Colonic mucosa (tissue), 4 donors: ENCODE measurements at regions not wholly inside any gene's neighbourhood (a gene's known extent, or its start where the extent isn't known, plus 50 kb on each side); places are given as distances from the start of the nearest gene placed in this dataset.

Experiments
- DNase-seq: peaks from one replicate; pipeline ENCODE4 v3.0.0-alpha.2; 2020
- H3K27ac ChIP-seq: fragments of 200-600 bp; one replicate; pipeline ENCODE4 v1.8.0; 2021
- H3K27me3 ChIP-seq: fragments of 200-600 bp; one replicate; pipeline ENCODE4 v1.8.0; 2021
- H3K36me3 ChIP-seq: fragments of 200-600 bp; one replicate; pipeline ENCODE4 v1.8.0; 2021
- H3K4me1 ChIP-seq: fragments of 200-600 bp; one replicate; pipeline ENCODE4 v1.8.0; 2021; ENCODE audit warnings: mild to moderate bottlenecking
- H3K4me3 ChIP-seq: fragments of 200-600 bp; one replicate; pipeline ENCODE4 v1.8.0; 2021
- H3K9ac ChIP-seq, 2 donors: one replicate each; pipeline ENCODE4 v1.7.0; 2013; ENCODE audit warnings: control low read depth in 2 of 2, low read depth in 2 of 2, low read length in 2 of 2
- H3K9me3 ChIP-seq: fragments of 200-600 bp; one replicate; pipeline ENCODE4 v1.8.0; 2021
- intact Hi-C: fragments of 100-400 bp; cut with DNase I; formaldehyde crosslinking; loops from one replicate; pipeline ENCODE4 v1.14.1; 2022
- TF ChIP-seq, protein P1 (sequence below): fragments of 200-600 bp; IDR thresholded peaks from one replicate; pipeline ENCODE4 v1.8.0; 2022; ENCODE audit warnings: antibody characterized with exemption, mild to moderate bottlenecking
- donor health status: healthy.
- donor health status: DM: no; HTN: no; CAD: no.
- donor health status: DM: no; HTN: no; CAD: no.

DNA sequence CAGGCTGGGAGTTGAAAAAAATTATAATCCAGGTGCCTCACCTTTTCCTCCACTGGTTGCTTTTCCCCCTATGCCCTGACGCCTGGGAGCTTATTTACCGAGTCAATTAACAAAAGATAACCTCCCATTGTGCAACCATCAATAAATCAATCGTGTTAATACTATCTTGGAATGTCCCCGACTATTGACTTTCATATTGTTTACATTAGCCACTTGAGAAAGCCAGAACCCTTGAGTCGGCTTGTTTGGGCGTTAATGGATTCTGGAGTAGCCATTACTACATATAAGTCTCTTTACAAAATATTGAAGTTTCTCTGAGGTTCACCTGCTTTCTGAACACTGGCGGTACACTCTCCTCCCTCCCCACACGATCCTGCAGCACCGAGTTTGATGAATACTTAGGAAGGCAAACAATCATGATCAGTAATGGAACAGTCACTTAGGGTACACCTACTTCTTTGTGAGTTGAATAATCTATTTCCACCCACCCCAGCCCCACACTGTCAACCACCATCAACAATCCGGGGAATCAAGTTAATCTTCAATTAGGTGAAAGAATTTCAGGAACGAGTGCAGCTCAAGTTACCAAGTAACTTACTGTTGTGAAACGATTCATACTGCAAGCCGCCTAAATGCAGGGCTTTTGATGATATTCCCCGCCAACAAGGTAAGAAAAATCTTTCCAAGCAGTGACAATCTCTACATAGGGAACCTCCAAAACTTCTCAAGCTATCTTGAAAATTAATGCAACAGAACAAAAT lies 159.3 kb upstream of the NR2F2 start:
- no peak for DNase-seq
- no peak overlapping the region for H3K27ac ChIP-seq
- TF ChIP-seq, protein P1, sequence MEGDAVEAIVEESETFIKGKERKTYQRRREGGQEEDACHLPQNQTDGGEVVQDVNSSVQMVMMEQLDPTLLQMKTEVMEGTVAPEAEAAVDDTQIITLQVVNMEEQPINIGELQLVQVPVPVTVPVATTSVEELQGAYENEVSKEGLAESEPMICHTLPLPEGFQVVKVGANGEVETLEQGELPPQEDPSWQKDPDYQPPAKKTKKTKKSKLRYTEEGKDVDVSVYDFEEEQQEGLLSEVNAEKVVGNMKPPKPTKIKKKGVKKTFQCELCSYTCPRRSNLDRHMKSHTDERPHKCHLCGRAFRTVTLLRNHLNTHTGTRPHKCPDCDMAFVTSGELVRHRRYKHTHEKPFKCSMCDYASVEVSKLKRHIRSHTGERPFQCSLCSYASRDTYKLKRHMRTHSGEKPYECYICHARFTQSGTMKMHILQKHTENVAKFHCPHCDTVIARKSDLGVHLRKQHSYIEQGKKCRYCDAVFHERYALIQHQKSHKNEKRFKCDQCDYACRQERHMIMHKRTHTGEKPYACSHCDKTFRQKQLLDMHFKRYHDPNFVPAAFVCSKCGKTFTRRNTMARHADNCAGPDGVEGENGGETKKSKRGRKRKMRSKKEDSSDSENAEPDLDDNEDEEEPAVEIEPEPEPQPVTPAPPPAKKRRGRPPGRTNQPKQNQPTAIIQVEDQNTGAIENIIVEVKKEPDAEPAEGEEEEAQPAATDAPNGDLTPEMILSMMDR, result no peak
- H3K4me1 ChIP-seq, result no peaks in the 10 kb centered on the region
- H3K27me3 ChIP-seq, result no peaks in the 10 kb centered on the region
- H3K36me3 ChIP-seq, result no peaks in the 10 kb centered on the region
- intact Hi-C loops, result no loop called here
- H3K4me3 ChIP-seq, result no peak overlapping the region
- H3K9ac ChIP-seq, result no peak overlapping the region
- no peaks in the 10 kb centered on the region for H3K9me3 ChIP-seq

- no peak overlapping the region for H3K27ac ChIP-seq
- no peaks in the 10 kb centered on the region for H3K4me1 ChIP-seq
- DNase-seq, result no peak
- TF ChIP-seq, protein P1, result no peak
- no peaks in the 10 kb centered on the region for H3K27me3 ChIP-seq
- no peaks in the 10 kb centered on the region for H3K36me3 ChIP-seq
- no peak overlapping the region for H3K9ac ChIP-seq
- no peak overlapping the region for H3K4me3 ChIP-seq
- no peaks in the 10 kb centered on the region for H3K9me3 ChIP-seq
- intact Hi-C loops, result no loop called here
Measured at GRCh38 chr15:96171853-96172296, 158.6 kb upstream of the NR2F2 start.

- intact Hi-C loops, result no loop called here
- no peak for DNase-seq
- H3K9ac ChIP-seq, result no peak overlapping the region
- H3K27ac ChIP-seq, result no peak overlapping the region
- H3K9me3 ChIP-seq, result no peaks in the 10 kb centered on the region
- TF ChIP-seq, protein P1, result no peak
- no peaks in the 10 kb centered on the region for H3K4me1 ChIP-seq
- H3K36me3 ChIP-seq, result no peaks in the 10 kb centered on the region
- H3K4me3 ChIP-seq, result no peak overlapping the region
- no peaks in the 10 kb centered on the region for H3K27me3 ChIP-seq
Measured at GRCh38 chr15:96172417-96172816, 158.1 kb upstream of the NR2F2 start.

DNA sequence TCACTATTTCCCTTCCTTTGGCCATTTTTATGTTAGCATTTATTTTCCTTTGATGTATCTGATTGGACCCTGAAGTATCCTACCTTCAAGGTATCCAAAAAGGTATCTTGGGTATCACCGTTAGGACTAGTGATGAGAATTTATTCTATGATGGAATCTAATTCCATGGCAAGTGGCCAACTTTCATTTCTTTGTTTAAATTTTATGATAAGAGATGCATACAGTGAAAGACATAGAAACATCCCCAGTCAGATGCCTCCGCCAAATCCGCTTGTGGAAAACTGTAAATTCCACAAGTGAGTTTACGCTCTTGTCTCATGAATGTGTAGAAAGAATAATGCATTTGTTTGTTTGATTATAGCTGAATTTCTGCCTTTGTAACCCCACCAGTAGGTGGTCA lies 153.7 kb upstream of the NR2F2 start:
- H3K36me3 ChIP-seq, result no peaks in the 10 kb centered on the region
- no peak overlapping the region for H3K27ac ChIP-seq
- TF ChIP-seq, protein P1, result no peak
- H3K9ac ChIP-seq, result no peak overlapping the region
- no peaks in the 10 kb centered on the region for H3K9me3 ChIP-seq
- no peaks in the 10 kb centered on the region for H3K4me1 ChIP-seq
- no peak for DNase-seq
- no peaks in the 10 kb centered on the region for H3K27me3 ChIP-seq
- no peak overlapping the region for H3K4me3 ChIP-seq
- intact Hi-C loops, result no loop called here

DNA sequence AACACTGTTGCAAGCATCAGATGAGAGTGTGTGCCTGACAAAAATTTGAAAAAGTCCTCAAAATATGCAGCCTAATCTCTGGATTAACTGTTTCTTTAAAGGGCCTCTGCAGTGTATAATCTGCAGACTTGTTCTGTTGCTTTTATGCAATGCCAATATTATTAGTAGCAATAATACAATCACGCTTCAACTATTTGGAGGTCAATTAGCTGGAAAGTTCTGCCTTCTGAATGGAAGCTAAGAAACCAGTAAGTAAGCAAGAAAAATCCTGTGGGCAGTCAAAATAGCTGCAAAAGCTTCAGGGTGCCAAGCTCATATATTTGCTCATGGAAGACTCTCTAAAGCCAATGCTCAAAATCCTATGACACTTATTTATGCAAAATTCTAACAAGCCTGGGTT lies 153.2 kb upstream of the NR2F2 start:
- TF ChIP-seq, protein P1, result no peak
- H3K4me1 ChIP-seq, result no peaks in the 10 kb centered on the region

More for the DNA sequence above, 153.2 kb upstream of the NR2F2 start:
- Histone ChIP-seq H3K27ac (no peak overlapping the region), H3K36me3 (no peaks in the 10 kb centered on the region), H3K9me3 (no peaks in the 10 kb centered on the region), H3K9ac (no peak overlapping the region), H3K4me3 (no peak overlapping the region), H3K27me3 (no peaks in the 10 kb centered on the region)
- DNase-seq, result no peak
- intact Hi-C loops, result no loop called here
